DMS153 treated with DMSO at 0.1 percent for 48 hours (cell line): ENCODE measurements at regions not wholly inside any gene's neighbourhood (a gene's known extent, or its start where the extent isn't known, plus 50 kb on each side); places are given as distances from the start of the nearest gene placed in this dataset.
"Not testable (repeated sequence)": the region's sequence is repeated elsewhere in the genome, so short reads cannot be mapped to it uniquely, and the experiment has no call there.

Experiments
- DNase-seq: peaks from one replicate; lab custom pipeline; 2025; ENCODE audit not compliant: unreplicated experiment; lab: John Stamatoyannopoulos, UW

GRCh38 chr20:11162026-11162775 is 488.4 kb upstream of the JAG1 start:
- no peak for DNase-seq

GRCh38 chr20:11165789-11166188 is 492.0 kb upstream of the JAG1 start:
- DNase-seq, result no peak

GRCh38 chr20:11166712-11167111 is 492.9 kb upstream of the JAG1 start:
- no peak for DNase-seq

GRCh38 chr20:11168026-11168425 is 494.2 kb upstream of the JAG1 start:
- no peak for DNase-seq

GRCh38 chr20:11170025-11170424 is 496.2 kb upstream of the JAG1 start:
- DNase-seq, result no peak

- no peak for DNase-seq
These were observed 496.8 kb upstream of the JAG1 start for GRCh38 chr20:11170565-11170964.

- no peak for DNase-seq
These were observed 499.1 kb upstream of the JAG1 start for GRCh38 chr20:11172881-11173280.

- DNase-seq, result no peak
These were observed 500.1 kb upstream of the JAG1 start for GRCh38 chr20:11173916-11174315.

- no peak for DNase-seq
These were observed 501.1 kb upstream of the JAG1 start for GRCh38 chr20:11174861-11175260.

- DNase-seq, result no peak
These were observed 502.6 kb upstream of the JAG1 start for GRCh38 chr20:11176431-11176830.

- no peak for DNase-seq
These were observed 505.3 kb upstream of the JAG1 start for GRCh38 chr20:11178946-11179654.

GRCh38 chr20:11180186-11180585 is 506.4 kb upstream of the JAG1 start:
- DNase-seq, result no peak

- not testable (repeated sequence) for DNase-seq
These were observed 507.3 kb upstream of the JAG1 start for GRCh38 chr20:11181129-11181528.

- DNase-seq, result no peak
These were observed 508.2 kb upstream of the JAG1 start for GRCh38 chr20:11181966-11182365.

- DNase-seq, result no peak
These were observed 508.9 kb upstream of the JAG1 start for GRCh38 chr20:11182720-11183119.

GRCh38 chr20:11186301-11187008 is 512.7 kb upstream of the JAG1 start:
- DNase-seq, result no peak

GRCh38 chr20:11188843-11189603 is 515.2 kb upstream of the JAG1 start:
- no peak for DNase-seq

- no peak for DNase-seq
These were observed 516.9 kb upstream of the JAG1 start for GRCh38 chr20:11190741-11191140.

- DNase-seq, result no peak
These were observed 518.3 kb upstream of the JAG1 start for GRCh38 chr20:11192106-11192505.

- DNase-seq, result no peak
These were observed 519.4 kb upstream of the JAG1 start for GRCh38 chr20:11193241-11193640.

- DNase-seq, result no peak
These were observed 521.4 kb upstream of the JAG1 start for GRCh38 chr20:11195169-11195568.
